NCI-H1092 (cell line): ENCODE measurements at regions not wholly inside any gene's neighbourhood (a gene's known extent, or its start where the extent isn't known, plus 50 kb on each side); places are given as distances from the start of the nearest gene placed in this dataset.

ENCODE experiments used
- DNase-seq: peaks from one replicate; lab custom pipeline; 2025; lab: John Stamatoyannopoulos, UW

- DNase-seq = no peak
These were observed 134.8 kb downstream of the TMEM26 start for GRCh38 chr10:61318429-61318828.

- no peak for DNase-seq
These were observed 135.5 kb downstream of the TMEM26 start for GRCh38 chr10:61317706-61318105.

- DNase-seq = no peak
These were observed 136.4 kb downstream of the TMEM26 start for GRCh38 chr10:61316676-61317265.

GRCh38 chr10:61314273-61314672, 138.9 kb downstream of the TMEM26 start:
- DNase-seq = no peak

GRCh38 chr10:61313460-61313859, 139.7 kb downstream of the TMEM26 start:
- no peak for DNase-seq

- DNase-seq = no peak
These were observed 148.4 kb downstream of the TMEM26 start for GRCh38 chr10:61304746-61305145.

GRCh38 chr10:61302124-61302523, 151.1 kb downstream of the TMEM26 start:
- DNase-seq = no peak

- no peak for DNase-seq
These were observed 151.6 kb downstream of the TMEM26 start for GRCh38 chr10:61301575-61301974.

- no peak for DNase-seq
These were observed 153.3 kb downstream of the TMEM26 start for GRCh38 chr10:61299841-61300240.

- DNase-seq = no peak
These were observed 154.0 kb downstream of the TMEM26 start for GRCh38 chr10:61299156-61299555.

- no peak for DNase-seq
These were observed 155.0 kb downstream of the TMEM26 start for GRCh38 chr10:61298194-61298593.

- DNase-seq = no peak
These were observed 157.0 kb downstream of the TMEM26 start for GRCh38 chr10:61296161-61296560.

- no peak for DNase-seq
These were observed 159.1 kb downstream of the TMEM26 start for GRCh38 chr10:61294131-61294530.

GRCh38 chr10:61289813-61290212, 163.4 kb downstream of the TMEM26 start:
- DNase-seq = no peak

GRCh38 chr10:61286686-61287085, 166.5 kb downstream of the TMEM26 start:
- DNase-seq = no peak

- DNase-seq = no peak
These were observed 167.4 kb downstream of the TMEM26 start for GRCh38 chr10:61285749-61286148.

- DNase-seq = peak; percentile 36
These were observed 168.8 kb downstream of the TMEM26 start for GRCh38 chr10:61284222-61284890.

GRCh38 chr10:61283481-61284221, 169.5 kb downstream of the TMEM26 start:
- no peak for DNase-seq

GRCh38 chr10:61283066-61283465, 170.1 kb downstream of the TMEM26 start:
- DNase-seq = no peak

GRCh38 chr10:61280303-61280702, 172.9 kb downstream of the TMEM26 start:
- no peak for DNase-seq

- DNase-seq = no peak
These were observed 173.8 kb downstream of the TMEM26 start for GRCh38 chr10:61279400-61279799.

- DNase-seq = no peak
These were observed 174.6 kb downstream of the TMEM26 start for GRCh38 chr10:61278556-61278955.

GRCh38 chr10:61272781-61273180, 180.4 kb downstream of the TMEM26 start:
- no peak for DNase-seq
